ENCODE measurements at regions not wholly inside any gene's neighbourhood (a gene's known extent, or its start where the extent isn't known, plus 50 kb on each side); places are given as distances from the start of the nearest gene placed in this dataset.

- TF ChIP-seq CTCF (IDR thresholded peaks at IDR 0.05) (no peak), POLR2A (IDR thresholded peaks at IDR 0.05) (no peak)
Observed at GRCh38 chr16:10325783-10326543, 59.9 kb upstream of the ATF7IP2 start.
